ENCODE measurements at regions not wholly inside any gene's neighbourhood (a gene's known extent, or its start where the extent isn't known, plus 50 kb on each side); places are given as distances from the start of the nearest gene placed in this dataset.

DNA sequence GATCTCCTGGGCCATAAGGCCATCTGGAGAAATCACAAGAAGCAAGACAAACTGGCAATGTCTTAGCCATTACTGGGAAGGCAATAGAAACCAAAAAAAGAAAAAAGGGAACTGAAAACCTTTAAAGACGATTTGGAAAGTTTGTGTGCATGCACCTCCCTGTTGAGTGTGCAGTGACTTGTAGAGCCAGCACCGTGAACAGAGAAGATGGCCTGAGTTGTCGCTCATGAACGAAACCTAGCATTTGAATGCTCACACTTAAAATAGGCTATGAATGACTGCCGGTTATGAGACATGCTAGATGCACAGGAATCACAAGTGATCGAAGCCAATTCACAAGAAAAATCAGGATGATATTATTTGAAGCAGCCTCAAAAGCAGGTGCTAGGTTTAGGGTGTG is 151.3 kb upstream of the ADO start:
- no peak for DNase-seq (ENCODE audit: low spot score)

DNA sequence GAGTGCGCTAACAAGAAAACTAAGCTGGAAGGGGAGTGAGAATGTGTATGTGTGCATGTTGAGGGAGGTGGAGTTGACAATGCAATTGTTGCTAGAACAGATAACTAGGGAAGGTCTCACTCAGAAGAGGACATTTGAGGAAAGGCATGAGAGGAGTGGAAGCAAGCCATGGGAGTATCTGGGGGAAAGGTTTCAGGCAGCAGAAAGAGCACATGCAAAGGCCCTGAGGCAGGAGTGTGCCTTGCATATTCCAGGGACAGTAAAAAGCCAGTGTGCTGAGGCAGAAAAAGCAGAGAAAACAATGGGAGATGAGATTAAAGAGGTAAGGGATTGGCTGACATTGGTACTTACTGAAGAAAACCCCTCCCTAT is 149.6 kb upstream of the ADO start:
- no peak for DNase-seq (ENCODE audit: low spot score)

DNA sequence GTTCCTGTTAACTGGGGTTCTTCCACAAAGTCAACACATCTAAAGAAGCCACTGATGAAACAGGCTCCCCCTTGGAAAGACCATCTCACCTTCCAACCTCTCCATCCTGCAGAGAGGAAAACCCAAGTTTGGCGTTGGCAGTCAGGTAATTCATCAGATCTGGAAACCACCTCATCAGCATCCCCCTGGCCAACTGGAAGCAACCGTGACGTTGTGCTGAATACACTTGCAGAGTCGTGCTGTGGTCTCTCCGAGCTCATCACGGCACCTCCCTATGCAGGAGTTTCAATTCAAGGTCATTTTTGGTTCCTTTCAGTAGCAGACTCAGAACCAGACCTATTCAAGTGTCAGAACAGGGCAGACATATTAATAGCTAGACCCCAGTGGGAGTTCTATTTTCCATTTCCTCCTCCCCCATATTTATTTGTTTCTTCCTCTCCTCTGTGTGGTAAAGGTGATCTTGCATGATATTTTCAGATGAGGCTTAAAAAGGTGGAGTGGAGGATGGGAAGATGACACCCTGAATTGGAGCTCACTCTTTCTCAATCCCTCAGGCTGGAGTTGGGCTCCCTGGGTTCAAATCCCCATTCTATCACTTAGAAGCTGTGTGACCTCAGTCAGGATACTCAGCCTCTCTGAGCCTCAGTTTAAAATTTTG is 149.1 kb upstream of the ADO start:
- DNase-seq (ENCODE audit: low spot score), result no peak

DNA sequence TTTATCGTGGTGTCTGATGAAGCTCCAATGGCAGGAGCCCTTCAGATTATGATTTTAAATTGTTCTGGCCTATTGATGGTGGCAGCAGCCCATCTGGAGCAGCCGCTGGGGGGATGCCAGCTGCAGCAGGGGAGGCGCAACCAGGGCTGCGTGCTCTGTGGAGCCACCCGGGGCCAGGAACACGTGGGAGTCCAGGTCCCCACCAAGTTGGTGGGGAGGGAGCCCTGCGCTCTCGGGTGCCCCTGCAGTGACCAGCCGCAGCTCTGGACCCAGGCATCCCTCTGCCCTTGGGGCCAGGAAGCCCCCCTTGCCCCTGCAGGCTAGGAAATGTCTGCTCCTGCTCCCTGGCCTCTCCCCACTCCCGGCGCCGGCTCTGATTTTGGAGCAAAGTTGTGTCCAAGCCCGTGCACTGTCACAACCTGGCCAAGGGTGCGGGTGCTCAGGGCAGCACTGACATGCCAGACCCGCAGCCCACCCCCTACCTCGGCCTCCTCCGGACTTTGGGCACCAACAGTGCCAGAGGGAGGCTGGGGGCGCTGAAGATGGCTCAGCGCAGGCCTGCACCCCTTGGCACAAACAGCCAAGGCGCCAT is 147.2 kb upstream of the ADO start:
- no peak for DNase-seq (ENCODE audit: low spot score)

DNA sequence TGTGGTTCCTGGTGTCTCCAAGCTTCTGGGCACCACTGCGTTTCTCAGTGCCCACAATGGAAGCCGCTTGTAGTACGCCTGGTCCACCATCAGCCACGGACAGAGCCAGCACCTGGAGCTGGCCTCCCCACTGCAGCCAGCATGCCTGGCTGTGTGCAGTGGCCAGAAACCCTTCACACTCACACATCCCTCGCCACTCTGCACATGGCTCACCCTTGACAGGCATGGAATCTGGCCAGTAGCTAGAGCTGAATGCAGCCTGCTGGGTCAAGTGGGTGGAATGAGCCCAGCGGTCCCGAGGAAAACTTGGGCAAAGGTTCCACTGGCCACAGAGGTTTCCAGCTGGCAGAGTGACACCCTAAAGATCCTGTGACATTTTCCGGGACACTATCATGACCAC is 146.0 kb upstream of the ADO start:
- no peak for DNase-seq (ENCODE audit: low spot score)

DNA sequence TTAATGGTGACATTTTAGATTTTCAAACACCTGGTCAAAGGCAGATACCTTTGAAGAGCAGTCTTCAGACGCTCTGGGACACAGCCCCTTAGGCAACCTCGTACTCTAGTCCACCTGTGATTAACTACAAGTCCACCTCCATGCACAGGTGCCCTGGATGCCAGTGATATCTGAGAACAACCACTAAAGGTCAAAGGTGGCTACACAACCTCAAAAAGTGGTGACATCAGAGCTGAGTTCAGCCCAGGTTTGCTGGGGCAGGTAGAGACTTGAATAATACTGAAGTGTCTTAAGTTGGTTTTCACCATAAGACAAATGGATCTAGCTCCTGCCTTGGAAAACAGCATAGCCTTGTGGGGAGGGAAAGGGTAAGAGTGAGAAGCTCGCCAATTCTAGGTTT is 143.4 kb upstream of the ADO start:
- DNase-seq (ENCODE audit: low spot score), result no peak

DNA sequence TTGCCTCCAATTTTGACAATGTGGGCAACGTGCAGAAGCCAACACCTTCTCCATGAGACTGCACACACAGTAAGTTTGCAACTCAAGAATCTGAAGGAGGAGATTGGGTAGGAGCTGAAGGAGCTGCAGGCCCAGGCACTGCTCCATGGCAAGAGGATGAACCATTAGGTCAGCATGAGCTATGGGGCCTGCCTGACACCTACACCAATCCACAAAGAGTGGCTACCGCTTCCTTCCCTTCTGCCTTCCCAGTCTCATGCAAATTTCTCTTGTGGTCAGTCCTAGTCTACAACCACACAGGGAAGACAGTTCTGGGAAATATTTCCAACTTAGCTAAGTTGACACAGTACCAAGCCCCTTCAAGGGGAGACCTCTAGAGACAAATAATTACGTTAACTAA is 142.0 kb upstream of the ADO start:
- no peak for DNase-seq (ENCODE audit: low spot score)

DNA sequence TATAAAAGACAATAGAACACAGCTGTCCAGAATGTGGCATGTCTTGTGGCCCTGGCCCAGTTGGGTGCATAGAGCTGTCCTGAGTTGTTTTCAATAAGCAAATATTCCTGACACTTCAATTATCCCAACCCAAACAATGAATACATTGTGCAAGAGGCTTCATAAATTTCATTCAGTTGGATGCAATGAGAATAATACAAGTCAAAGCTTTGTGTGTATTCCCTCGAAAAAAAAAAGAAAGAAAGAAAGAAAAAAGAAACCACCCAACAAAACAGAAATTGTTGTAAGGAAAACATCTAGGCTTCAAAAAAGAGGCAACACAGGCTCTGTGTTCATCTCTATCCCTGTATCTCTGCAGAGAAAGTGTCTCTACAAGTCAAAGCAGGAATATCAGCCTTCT is 138.7 kb upstream of the ADO start:
- DNase-seq (ENCODE audit: low spot score), result no peak

DNA sequence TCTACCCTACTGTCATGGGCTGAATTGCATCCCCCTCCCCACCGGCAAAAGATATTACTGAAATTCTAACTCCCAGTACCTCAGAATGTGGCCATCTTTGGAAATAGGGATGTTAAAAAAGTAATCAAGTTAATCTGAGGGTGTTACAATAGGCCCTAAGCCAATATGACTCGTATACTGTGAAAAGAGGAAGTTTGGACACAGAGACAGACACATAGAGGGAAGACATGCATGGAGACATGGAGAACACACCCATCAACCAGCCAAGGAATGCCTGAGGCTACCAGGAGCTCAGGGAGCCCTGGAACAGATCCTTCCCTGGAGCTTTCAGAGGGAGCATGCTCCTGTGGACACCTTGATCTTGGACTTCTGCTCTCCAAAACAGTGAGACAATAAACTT is 138.2 kb upstream of the ADO start:
- no peak for DNase-seq (ENCODE audit: low spot score)

DNA sequence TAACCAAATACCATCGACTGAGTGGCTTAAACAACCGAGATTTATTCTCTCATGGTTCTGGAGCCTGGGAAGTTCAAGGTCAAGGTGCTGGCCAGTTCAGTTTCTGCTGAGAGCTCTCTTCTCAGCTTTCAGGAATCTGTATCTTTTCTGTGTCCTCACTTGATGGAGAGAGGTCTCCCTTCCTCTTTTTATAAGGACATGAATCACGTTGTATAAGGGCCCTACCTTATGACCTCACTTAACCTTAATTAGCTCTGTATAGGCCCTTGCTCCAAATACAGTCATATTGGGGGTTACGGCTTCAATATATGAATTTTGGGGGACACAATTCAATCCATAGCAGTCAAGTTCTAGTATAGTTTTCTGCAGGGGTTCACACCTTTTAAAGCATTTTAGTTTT is 135.2 kb upstream of the ADO start:
- DNase-seq (ENCODE audit: low spot score), result no peak

DNA sequence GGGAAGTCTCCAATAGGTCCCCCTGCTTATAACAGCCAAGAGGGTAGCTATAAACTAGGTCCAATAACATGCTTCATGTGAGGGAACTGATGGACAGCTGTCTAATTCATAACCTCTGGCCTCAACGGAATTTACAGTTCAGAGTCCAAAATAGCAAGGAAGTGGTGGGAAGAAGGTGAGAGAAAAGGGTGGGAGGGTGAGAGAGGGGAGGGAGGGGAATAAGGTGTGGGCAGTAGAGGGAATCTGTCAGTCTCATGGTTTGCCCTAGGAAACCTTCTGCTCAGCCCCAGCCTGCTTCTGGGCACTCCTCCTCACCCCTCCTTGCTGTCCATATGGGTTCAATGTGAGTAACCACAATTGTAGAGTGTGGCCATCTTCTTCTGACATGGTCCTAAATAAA is 133.4 kb upstream of the ADO start:
- no peak for DNase-seq (ENCODE audit: low spot score)

DNA sequence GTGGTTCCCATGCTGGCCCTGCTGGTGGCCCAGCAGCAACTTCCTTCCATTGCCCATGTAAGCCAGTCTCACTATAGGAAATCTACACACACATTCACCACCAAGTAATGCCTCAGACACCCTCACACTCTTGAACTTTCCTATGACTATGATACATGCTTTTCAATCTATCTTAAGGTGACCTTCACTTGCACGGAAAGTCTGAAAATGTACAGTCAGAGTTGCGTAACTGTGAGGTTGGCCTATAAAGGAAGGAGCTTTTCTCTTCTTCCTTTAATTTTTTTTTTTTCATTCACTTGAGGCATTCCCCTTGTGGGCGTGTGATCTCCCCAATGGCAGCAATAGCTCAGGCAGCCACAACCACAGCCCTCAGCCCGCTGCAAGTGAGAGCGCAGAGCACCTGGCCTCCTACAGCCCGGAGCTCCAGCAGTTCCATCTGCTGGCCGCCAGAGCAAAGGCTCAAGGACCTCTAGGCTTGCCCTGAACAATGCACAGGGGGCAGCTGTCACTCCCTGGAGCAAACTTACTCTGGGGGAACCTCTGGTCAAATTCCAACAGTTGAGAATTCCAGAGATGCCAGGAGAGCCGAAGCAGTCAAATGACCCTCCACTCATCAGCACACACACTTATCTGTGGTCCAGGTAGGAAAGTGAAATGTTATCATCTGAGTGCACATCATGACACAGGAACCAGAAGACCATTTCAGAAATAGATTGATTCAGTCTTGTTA is 123.1 kb upstream of the ADO start:
- no peak for DNase-seq (ENCODE audit: low spot score)

DNA sequence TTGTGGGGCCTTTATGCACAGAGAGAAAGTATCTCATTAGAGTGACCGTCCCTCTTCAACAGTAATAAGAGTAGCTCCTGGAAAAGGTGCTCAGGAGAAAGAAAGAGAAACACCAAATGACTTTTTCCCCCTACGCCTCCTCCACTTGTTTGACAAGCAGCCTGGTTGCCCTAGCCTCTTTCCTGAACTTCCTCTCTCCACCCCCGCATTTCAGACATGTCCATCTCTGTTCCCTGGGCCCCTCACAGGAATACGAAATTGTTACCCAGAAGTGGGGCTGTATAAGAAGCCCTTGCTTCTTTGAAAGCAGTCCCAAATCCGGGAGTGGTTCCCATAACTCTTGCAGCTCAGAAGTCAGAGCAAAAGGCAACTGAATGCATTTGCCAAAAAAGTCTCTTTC is 119.6 kb upstream of the ADO start:
- no peak for DNase-seq (ENCODE audit: low spot score)

DNA sequence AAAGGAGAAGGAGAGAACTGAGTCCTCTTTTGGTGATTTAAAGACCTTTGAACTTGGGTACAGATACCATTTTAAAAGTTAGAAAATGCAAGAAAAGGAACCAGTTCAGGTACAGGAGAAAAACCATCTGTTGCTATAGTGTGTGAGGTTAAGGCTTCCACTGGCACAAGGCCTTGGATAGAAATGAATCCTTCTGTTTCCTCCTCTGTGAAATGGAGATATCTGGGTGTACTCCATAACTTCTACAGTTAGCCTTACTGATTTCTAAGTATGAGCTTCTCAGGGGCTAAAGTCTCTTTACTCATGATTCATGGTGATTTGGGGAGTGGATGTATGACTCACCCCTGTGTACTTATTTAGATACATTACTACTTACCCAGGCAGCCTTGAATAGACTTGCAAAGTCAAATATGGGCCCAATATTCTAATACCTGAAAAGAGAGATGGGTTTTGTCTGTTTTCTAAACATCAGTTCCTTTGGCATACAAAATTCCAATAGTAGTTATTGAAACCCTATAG is 117.2 kb upstream of the ADO start:
- DNase-seq (ENCODE audit: low spot score), result no peak

DNA sequence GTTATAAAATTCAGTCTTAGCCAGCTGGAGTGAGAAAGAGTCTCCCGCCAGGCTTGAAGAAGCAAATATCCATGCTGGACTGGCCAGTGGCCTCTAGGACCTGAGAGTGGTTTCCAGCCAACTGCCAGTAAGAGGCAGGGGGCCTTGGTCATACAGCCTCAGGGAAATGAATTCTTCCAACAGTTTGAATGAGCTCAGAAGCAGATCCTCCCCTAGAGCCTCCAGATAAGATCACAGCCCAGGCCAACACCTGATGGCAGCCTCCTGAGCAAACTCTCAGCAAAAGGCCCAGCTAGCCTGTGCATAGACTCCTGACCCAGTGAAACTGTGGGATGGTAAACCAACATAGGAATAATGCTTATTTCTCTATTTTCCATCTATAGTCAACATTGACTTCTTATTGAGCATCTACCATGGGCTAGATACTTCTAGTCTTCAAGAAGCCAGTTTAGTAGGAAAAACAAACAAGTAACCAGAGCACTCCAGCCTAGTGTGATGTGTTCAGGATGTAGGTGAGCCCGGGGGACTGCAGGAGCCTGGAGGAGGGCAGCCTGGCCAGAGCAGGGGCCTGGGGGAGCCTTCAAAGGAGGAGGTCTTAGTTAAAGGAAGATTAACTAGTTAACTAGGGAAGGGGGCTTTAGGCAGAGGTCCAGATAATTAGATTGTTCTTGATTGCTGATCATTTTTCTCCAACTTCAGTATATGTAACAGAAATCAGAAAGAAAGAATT is 115.4 kb upstream of the ADO start:
- DNase-seq (ENCODE audit: low spot score), result no peak

DNA sequence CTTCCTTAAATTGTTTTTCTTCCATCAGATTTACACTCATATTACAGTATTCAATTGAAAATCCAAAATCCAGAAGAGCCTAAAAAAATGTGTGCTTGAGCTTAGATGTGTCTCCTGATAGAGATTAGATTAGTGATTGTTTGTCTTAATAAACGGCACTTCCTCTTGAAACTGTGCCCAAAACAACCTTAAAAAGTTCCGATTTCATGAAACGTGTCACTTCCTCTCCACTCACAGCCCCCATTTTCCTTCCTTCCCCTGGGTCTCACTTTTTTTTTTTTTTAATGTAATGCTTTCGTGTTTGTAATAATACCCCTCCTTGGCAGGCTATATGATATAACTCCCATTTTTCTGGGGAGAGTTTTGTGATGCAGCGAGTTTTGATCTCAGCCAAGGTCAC is 114.8 kb upstream of the ADO start:
- DNase-seq (ENCODE audit: low spot score), result peak; percentile 21

DNA sequence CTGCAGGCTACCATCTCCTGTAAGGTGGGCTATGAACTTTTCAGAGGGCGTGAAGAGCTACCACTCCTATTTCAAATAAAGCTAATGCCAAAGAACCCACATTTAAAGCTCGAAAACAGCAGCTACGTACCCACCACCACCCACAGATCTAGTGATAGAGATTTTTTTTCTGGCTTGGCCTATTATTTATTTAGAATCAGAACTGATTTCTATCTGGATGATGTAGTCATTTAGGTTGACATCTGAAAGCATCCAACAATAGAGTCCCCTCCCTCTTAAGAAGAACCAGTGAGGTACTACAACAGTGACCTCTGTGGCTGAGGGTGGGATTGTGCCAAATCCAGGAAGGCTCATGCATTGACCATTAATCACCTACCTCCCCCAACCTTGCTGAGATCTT is 113.8 kb upstream of the ADO start:
- no peak for DNase-seq (ENCODE audit: low spot score)

DNA sequence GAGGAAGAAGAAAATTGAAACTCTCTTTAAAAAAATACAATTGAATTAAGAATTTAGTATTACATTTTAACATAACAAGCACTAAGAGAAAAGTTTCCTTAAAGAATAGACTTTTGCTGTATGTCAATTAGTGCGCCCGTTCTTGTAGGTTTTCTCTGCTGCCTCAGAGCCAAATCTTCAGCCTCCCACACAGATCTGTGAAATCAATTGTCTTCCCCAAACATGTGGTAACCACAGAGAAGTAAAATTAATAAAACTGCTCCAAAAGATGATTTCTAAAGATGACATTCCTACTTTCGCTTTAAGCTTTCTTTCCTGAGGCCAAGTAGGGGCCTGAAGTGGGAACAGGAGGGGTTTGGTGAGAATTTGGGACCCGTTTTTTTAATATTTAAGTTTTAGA is 113.2 kb upstream of the ADO start:
- DNase-seq (ENCODE audit: low spot score), result no peak

DNA sequence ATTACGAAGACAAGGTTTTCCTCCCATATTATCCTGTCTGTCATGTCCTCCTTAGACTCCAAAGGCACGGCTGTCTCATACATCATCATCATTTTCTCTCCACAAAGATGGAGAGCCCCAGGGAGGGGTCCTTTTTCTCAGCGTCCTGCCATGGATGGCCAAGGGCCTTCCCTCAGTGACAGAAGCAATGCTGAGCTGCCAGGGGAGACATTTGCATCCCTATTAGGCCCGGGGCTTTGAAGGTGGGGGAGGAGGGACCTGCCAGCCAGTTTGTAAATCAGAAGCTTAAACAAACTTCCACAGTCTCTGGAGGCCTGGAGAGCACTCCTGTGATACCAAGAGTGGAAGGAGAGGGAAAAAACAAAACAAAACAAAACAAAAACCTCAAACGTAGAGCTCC is 112.4 kb upstream of the ADO start:
- DNase-seq (ENCODE audit: low spot score), result no peak

DNA sequence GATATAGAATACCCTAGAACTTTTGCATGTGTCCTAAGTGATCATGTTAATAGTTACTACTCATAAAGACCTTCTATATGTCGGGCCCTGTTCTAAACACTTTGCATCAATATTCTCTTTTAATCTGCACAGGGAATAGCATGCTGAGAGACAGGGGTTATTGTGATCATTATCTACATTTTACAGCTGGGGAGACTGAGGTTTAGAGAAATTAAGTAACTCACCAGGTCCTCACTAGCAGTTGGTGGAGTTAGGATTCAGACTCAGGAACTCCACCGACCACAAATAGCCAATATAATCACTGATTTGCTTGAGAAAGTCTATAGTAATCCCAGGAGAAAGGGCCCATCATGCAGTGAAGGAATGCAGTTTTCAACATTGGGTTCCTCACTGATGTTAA is 111.2 kb upstream of the ADO start:
- no peak for DNase-seq (ENCODE audit: low spot score)

DNA sequence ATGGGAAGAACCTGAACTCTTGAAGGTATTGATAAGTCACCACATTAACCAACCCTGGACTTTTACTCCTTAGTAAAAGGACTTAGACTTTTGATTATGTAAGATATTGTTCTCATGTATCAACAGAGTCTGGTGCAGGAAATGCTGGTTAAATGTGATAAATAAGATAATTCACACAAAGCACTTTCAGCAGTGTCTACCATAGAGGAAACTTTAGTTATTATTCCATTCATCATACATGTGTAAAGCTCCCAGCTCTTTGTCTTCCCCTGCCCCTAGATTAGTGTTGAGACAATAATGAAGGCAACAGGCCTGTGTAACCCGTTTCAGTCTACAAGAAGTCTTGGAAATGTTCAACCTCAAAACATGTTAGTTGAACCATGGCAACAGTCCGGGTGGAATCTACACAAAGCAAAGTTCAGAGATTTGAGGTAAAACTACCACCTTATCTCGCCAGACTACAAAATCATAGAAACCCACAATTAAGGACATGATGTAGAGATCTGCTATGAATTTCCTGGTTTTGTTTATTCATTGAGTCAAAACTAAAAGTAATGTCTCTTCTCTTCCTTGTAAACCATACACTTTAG is 109.9 kb upstream of the ADO start:
- DNase-seq (ENCODE audit: low spot score), result no peak

DNA sequence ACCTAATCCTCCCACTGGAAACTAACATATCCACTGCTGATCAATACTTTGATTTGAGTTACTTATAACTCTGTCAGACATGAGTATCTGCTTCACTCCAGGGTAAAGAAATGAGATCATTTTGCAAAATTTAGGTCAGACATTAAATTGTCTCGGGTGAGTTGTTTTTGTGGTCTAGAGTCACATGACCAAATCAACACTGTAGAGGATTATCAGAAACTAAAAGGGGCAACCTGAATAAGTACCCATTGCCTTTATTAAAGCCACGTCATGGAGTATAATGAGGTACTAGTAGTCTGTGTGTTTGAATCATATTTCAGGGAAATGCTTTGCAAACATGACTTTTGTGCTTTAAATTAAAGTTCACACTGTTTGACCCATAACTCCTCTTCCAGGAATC is 107.7 kb upstream of the ADO start:
- DNase-seq (ENCODE audit: low spot score), result no peak

Data from umbilical cord (tissue), 1 donor.